H1 (cell line): ENCODE measurements at regions not wholly inside any gene's neighbourhood (a gene's known extent, or its start where the extent isn't known, plus 50 kb on each side); places are given as distances from the start of the nearest gene placed in this dataset.

Source experiments
- BCL11A ChIP-seq, 2 experiments: IDR thresholded peaks; one replicate each; pipeline ENCODE4 v1.6.1; 2011; ENCODE audit warnings: low read depth in 2 of 2, low read length in 2 of 2, mild to moderate bottlenecking in 2 of 2
- FOSL1 ChIP-seq: IDR thresholded peaks from 2 replicates; pipeline ENCODE4 v1.6.1; 2011; ENCODE audit warnings: mild to moderate bottlenecking, low read depth, low read length, moderate library complexity; ENCODE audit not compliant: insufficient read depth
- GABPA ChIP-seq: IDR thresholded peaks from 2 replicates; pipeline ENCODE4 v1.6.1; 2011; ENCODE audit warnings: mild to moderate bottlenecking, low read length, moderate library complexity, borderline replicate concordance; ENCODE audit not compliant: insufficient read depth
- JUN ChIP-seq: IDR thresholded peaks from 2 replicates; pipeline ENCODE4 v1.6.1; 2011; ENCODE audit warnings: low read depth, mild to moderate bottlenecking, improper control_type of control experiment, low read length
- KDM1A ChIP-seq: fragments of 200-600, 300-600 bp; sonication (generic); IDR thresholded peaks from 2 replicates; pipeline ENCODE4 v1.7.1; 2016; ENCODE audit warnings: mild to moderate bottlenecking, low read length, borderline replicate concordance
- MAX ChIP-seq: IDR thresholded peaks from 2 replicates; pipeline ENCODE4 v1.6.1; 2012; ENCODE audit warnings: inconsistent platforms
- PHF8 ChIP-seq: fragments of 200-600 bp; sonication (generic); conservative IDR thresholded peaks from 2 replicates; pipeline ENCODE4 v1.7.1; 2012; ENCODE audit warnings: low read depth, mild to moderate bottlenecking, inconsistent platforms, low read length, moderate library complexity

- TF ChIP-seq KDM1A = no peak
- no peak for TF ChIP-seq MAX
- TF ChIP-seq PHF8 = no peak
- no peak for TF ChIP-seq FOSL1
- TF ChIP-seq BCL11A (IDR thresholded peaks at IDR 0.05; ENCODE audit: low read depth in 2 of 2, low read length in 2 of 2) = no peak
- TF ChIP-seq GABPA = no peak
- TF ChIP-seq JUN = no peak
Measured at GRCh38 chr18:8552151-8552550, 57.1 kb upstream of the RAB12 start (continued).
